ENCODE measurements at regions not wholly inside any gene's neighbourhood (a gene's known extent, or its start where the extent isn't known, plus 50 kb on each side); places are given as distances from the start of the nearest gene placed in this dataset.
"Not testable (repeated sequence)": the region's sequence is repeated elsewhere in the genome, so short reads cannot be mapped to it uniquely, and the experiment has no call there.

GRCh38 chr6:10343320-10343719, 71.6 kb downstream of the TFAP2A start:
- no peak for ATAC-seq

- ATAC-seq, result no peak
Measured at GRCh38 chr6:10341605-10342004, 73.3 kb downstream of the TFAP2A start.

- ATAC-seq, result no peak
Measured at GRCh38 chr6:10338151-10338550, 76.7 kb downstream of the TFAP2A start.

GRCh38 chr6:10337376-10337775, 77.5 kb downstream of the TFAP2A start:
- ATAC-seq, result not testable (repeated sequence)

- ATAC-seq, result no peak
Measured at GRCh38 chr6:10332111-10332510, 82.8 kb downstream of the TFAP2A start.

- ATAC-seq, result no peak
Measured at GRCh38 chr6:10331334-10331968, 83.4 kb downstream of the TFAP2A start.

- ATAC-seq, result no peak
Measured at GRCh38 chr6:10330515-10330914, 84.4 kb downstream of the TFAP2A start.

- no peak for ATAC-seq
Measured at GRCh38 chr6:10323018-10323417, 91.9 kb downstream of the TFAP2A start.

GRCh38 chr6:10320291-10320690, 94.6 kb downstream of the TFAP2A start:
- ATAC-seq, result no peak

- ATAC-seq, result no peak
Measured at GRCh38 chr6:10316373-10316721, 98.5 kb downstream of the TFAP2A start.

GRCh38 chr6:10315658-10316372, 99.1 kb downstream of the TFAP2A start:
- no peak for ATAC-seq

GRCh38 chr6:10315034-10315433, 99.8 kb downstream of the TFAP2A start:
- no peak for ATAC-seq

- ATAC-seq, result no peak
Measured at GRCh38 chr6:10314163-10314955, 100.5 kb downstream of the TFAP2A start.

- no peak for ATAC-seq
Measured at GRCh38 chr6:10313799-10314162, 101.1 kb downstream of the TFAP2A start.

- ATAC-seq, result no peak
Measured at GRCh38 chr6:10312445-10312844, 102.4 kb downstream of the TFAP2A start.

GRCh38 chr6:10311546-10312405, 103.1 kb downstream of the TFAP2A start:
- ATAC-seq, result not testable (repeated sequence)

GRCh38 chr6:10310826-10311225, 104.0 kb downstream of the TFAP2A start:
- ATAC-seq, result no peak

GRCh38 chr6:10310330-10310653, 104.6 kb downstream of the TFAP2A start:
- ATAC-seq, result no peak

- ATAC-seq, result no peak
Measured at GRCh38 chr6:10309457-10310329, 105.2 kb downstream of the TFAP2A start.

GRCh38 chr6:10307476-10307875, 107.4 kb downstream of the TFAP2A start:
- ATAC-seq, result no peak

- ATAC-seq, result no peak
Measured at GRCh38 chr6:10307028-10307427, 107.8 kb downstream of the TFAP2A start.

- no peak for ATAC-seq
Measured at GRCh38 chr6:10305790-10306415, 109.0 kb downstream of the TFAP2A start.
